ENCODE measurements at regions not wholly inside any gene's neighbourhood (a gene's known extent, or its start where the extent isn't known, plus 50 kb on each side); places are given as distances from the start of the nearest gene placed in this dataset.
"Not testable (repeated sequence)": the region's sequence is repeated elsewhere in the genome, so short reads cannot be mapped to it uniquely, and the experiment has no call there.

- Histone ChIP-seq H3K27me3 (ENCODE audit: control insufficient read depth, insufficient read depth, low read length) (no peaks in the 10 kb centered on the region), H3K9me3 (replicated peaks; ENCODE audit: low read length) (no peaks in the 10 kb centered on the region), H3K4me3 (ENCODE audit: low read length) (no peak overlapping the region), H3K4me1 (ENCODE audit: control insufficient read depth, insufficient read depth, low read length) (peaks cover 14% of the 10 kb centered on the region), H3K9ac (ENCODE audit: low read depth, low read length) (no peak overlapping the region), H3K36me3 (ENCODE audit: insufficient read depth, low read length) (no peaks in the 10 kb centered on the region), H3K4me2 (ENCODE audit: low read length) (no peak overlapping the region)
Measured at GRCh38 chr6:74574794-74575193, 631.1 kb downstream of the COL12A1 start.

- Histone ChIP-seq H3K4me1 (ENCODE audit: control insufficient read depth, insufficient read depth, low read length) (peaks cover 12% of the 10 kb centered on the region), H3K4me3 (ENCODE audit: low read length) (no peak overlapping the region), H3K27me3 (ENCODE audit: control insufficient read depth, insufficient read depth, low read length) (no peaks in the 10 kb centered on the region), H3K9me3 (replicated peaks; ENCODE audit: low read length) (no peaks in the 10 kb centered on the region), H3K4me2 (ENCODE audit: low read length) (no peak overlapping the region), H3K9ac (ENCODE audit: low read depth, low read length) (no peak overlapping the region), H3K36me3 (ENCODE audit: insufficient read depth, low read length) (no peaks in the 10 kb centered on the region)
Measured at GRCh38 chr6:74573613-74574012, 632.2 kb downstream of the COL12A1 start.

GRCh38 chr6:74570044-74570443 lies 635.8 kb downstream of the COL12A1 start:
- Histone ChIP-seq H3K4me1 (ENCODE audit: control insufficient read depth, insufficient read depth, low read length) (no peaks in the 10 kb centered on the region), H3K9ac (ENCODE audit: low read depth, low read length) (no peak overlapping the region), H3K36me3 (ENCODE audit: insufficient read depth, low read length) (no peaks in the 10 kb centered on the region)

GRCh38 chr6:74568861-74569260 lies 637.0 kb downstream of the COL12A1 start:
- H3K4me2 ChIP-seq (ENCODE audit: low read length): no peak overlapping the region
- H3K9me3 ChIP-seq (replicated peaks; ENCODE audit: low read length): no peaks in the 10 kb centered on the region
- no peak overlapping the region for H3K4me3 ChIP-seq (ENCODE audit: low read length)
- no peak overlapping the region for H3K9ac ChIP-seq (ENCODE audit: low read depth, low read length)
- H3K27me3 ChIP-seq (ENCODE audit: control insufficient read depth, insufficient read depth, low read length): no peaks in the 10 kb centered on the region
- H3K4me1 ChIP-seq (ENCODE audit: control insufficient read depth, insufficient read depth, low read length): no peaks in the 10 kb centered on the region
- H3K36me3 ChIP-seq (ENCODE audit: insufficient read depth, low read length): no peaks in the 10 kb centered on the region

More at GRCh38 chr6:74570044-74570443, 635.8 kb downstream of the COL12A1 start:
- H3K9me3 ChIP-seq (replicated peaks; ENCODE audit: low read length): no peaks in the 10 kb centered on the region
- no peak overlapping the region for H3K4me2 ChIP-seq (ENCODE audit: low read length)
- H3K27me3 ChIP-seq (ENCODE audit: control insufficient read depth, insufficient read depth, low read length): no peaks in the 10 kb centered on the region
- H3K4me3 ChIP-seq (ENCODE audit: low read length): no peak overlapping the region

GRCh38 chr6:74567923-74568290 lies 637.9 kb downstream of the COL12A1 start:
- not testable (repeated sequence) for H3K9me3 ChIP-seq (replicated peaks; ENCODE audit: low read length); H3K4me1 ChIP-seq (ENCODE audit: control insufficient read depth, insufficient read depth, low read length); H3K9ac ChIP-seq (ENCODE audit: low read depth, low read length); H3K4me3 ChIP-seq (ENCODE audit: low read length); H3K27me3 ChIP-seq (ENCODE audit: control insufficient read depth, insufficient read depth, low read length); H3K36me3 ChIP-seq (ENCODE audit: insufficient read depth, low read length); H3K4me2 ChIP-seq (ENCODE audit: low read length)

- no peak overlapping the region for H3K4me3 ChIP-seq (ENCODE audit: low read length)
- no peaks in the 10 kb centered on the region for H3K27me3 ChIP-seq (ENCODE audit: control insufficient read depth, insufficient read depth, low read length)
- H3K4me2 ChIP-seq (ENCODE audit: low read length): no peak overlapping the region
- no peak overlapping the region for H3K9ac ChIP-seq (ENCODE audit: low read depth, low read length)
- no peaks in the 10 kb centered on the region for H3K36me3 ChIP-seq (ENCODE audit: insufficient read depth, low read length)
- H3K4me1 ChIP-seq (ENCODE audit: control insufficient read depth, insufficient read depth, low read length): no peaks in the 10 kb centered on the region
- no peaks in the 10 kb centered on the region for H3K9me3 ChIP-seq (replicated peaks; ENCODE audit: low read length)
Measured at GRCh38 chr6:74567281-74567922, 638.5 kb downstream of the COL12A1 start.

GRCh38 chr6:74557236-74557635 lies 648.6 kb downstream of the COL12A1 start:
- no peak overlapping the region for H3K4me3 ChIP-seq (ENCODE audit: low read length)
- no peak overlapping the region for H3K9ac ChIP-seq (ENCODE audit: low read depth, low read length)
- H3K36me3 ChIP-seq (ENCODE audit: insufficient read depth, low read length): no peaks in the 10 kb centered on the region
- no peak overlapping the region for H3K4me2 ChIP-seq (ENCODE audit: low read length)
- no peaks in the 10 kb centered on the region for H3K9me3 ChIP-seq (replicated peaks; ENCODE audit: low read length)
- H3K4me1 ChIP-seq (ENCODE audit: control insufficient read depth, insufficient read depth, low read length): no peaks in the 10 kb centered on the region
- no peaks in the 10 kb centered on the region for H3K27me3 ChIP-seq (ENCODE audit: control insufficient read depth, insufficient read depth, low read length)

GRCh38 chr6:74554041-74554440 lies 651.8 kb downstream of the COL12A1 start:
- no peaks in the 10 kb centered on the region for H3K4me1 ChIP-seq (ENCODE audit: control insufficient read depth, insufficient read depth, low read length)
- H3K9me3 ChIP-seq (replicated peaks; ENCODE audit: low read length): no peaks in the 10 kb centered on the region
- no peak overlapping the region for H3K4me2 ChIP-seq (ENCODE audit: low read length)
- no peak overlapping the region for H3K4me3 ChIP-seq (ENCODE audit: low read length)
- no peaks in the 10 kb centered on the region for H3K36me3 ChIP-seq (ENCODE audit: insufficient read depth, low read length)
- H3K9ac ChIP-seq (ENCODE audit: low read depth, low read length): no peak overlapping the region
- H3K27me3 ChIP-seq (ENCODE audit: control insufficient read depth, insufficient read depth, low read length): no peaks in the 10 kb centered on the region

GRCh38 chr6:74551896-74552295 lies 654.0 kb downstream of the COL12A1 start:
- no peaks in the 10 kb centered on the region for H3K4me1 ChIP-seq (ENCODE audit: control insufficient read depth, insufficient read depth, low read length)
- no peaks in the 10 kb centered on the region for H3K9me3 ChIP-seq (replicated peaks; ENCODE audit: low read length)
- no peak overlapping the region for H3K9ac ChIP-seq (ENCODE audit: low read depth, low read length)
- H3K36me3 ChIP-seq (ENCODE audit: insufficient read depth, low read length): no peaks in the 10 kb centered on the region
- H3K27me3 ChIP-seq (ENCODE audit: control insufficient read depth, insufficient read depth, low read length): no peaks in the 10 kb centered on the region
- H3K4me2 ChIP-seq (ENCODE audit: low read length): no peak overlapping the region
- no peak overlapping the region for H3K4me3 ChIP-seq (ENCODE audit: low read length)

- Histone ChIP-seq H3K4me1 (ENCODE audit: control insufficient read depth, insufficient read depth, low read length) (no peaks in the 10 kb centered on the region), H3K4me3 (ENCODE audit: low read length) (no peak overlapping the region), H3K9ac (ENCODE audit: low read depth, low read length) (no peak overlapping the region)
Measured at GRCh38 chr6:74550821-74551220, 655.0 kb downstream of the COL12A1 start.

GRCh38 chr6:74549746-74550145 lies 656.1 kb downstream of the COL12A1 start:
- no peak overlapping the region for H3K4me3 ChIP-seq (ENCODE audit: low read length)
- no peaks in the 10 kb centered on the region for H3K36me3 ChIP-seq (ENCODE audit: insufficient read depth, low read length)
- no peaks in the 10 kb centered on the region for H3K27me3 ChIP-seq (ENCODE audit: control insufficient read depth, insufficient read depth, low read length)
- H3K9me3 ChIP-seq (replicated peaks; ENCODE audit: low read length): no peaks in the 10 kb centered on the region
- no peak overlapping the region for H3K9ac ChIP-seq (ENCODE audit: low read depth, low read length)
- H3K4me1 ChIP-seq (ENCODE audit: control insufficient read depth, insufficient read depth, low read length): no peaks in the 10 kb centered on the region
- no peak overlapping the region for H3K4me2 ChIP-seq (ENCODE audit: low read length)

More at GRCh38 chr6:74550821-74551220, 655.0 kb downstream of the COL12A1 start:
- H3K36me3 ChIP-seq (ENCODE audit: insufficient read depth, low read length): no peaks in the 10 kb centered on the region
- no peaks in the 10 kb centered on the region for H3K27me3 ChIP-seq (ENCODE audit: control insufficient read depth, insufficient read depth, low read length)
- H3K9me3 ChIP-seq (replicated peaks; ENCODE audit: low read length): no peaks in the 10 kb centered on the region
- no peak overlapping the region for H3K4me2 ChIP-seq (ENCODE audit: low read length)

- H3K9ac ChIP-seq (ENCODE audit: low read depth, low read length): no peak overlapping the region
- peaks cover 10% of the 10 kb centered on the region for H3K4me1 ChIP-seq (ENCODE audit: control insufficient read depth, insufficient read depth, low read length)
- H3K27me3 ChIP-seq (ENCODE audit: control insufficient read depth, insufficient read depth, low read length): no peaks in the 10 kb centered on the region
- no peaks in the 10 kb centered on the region for H3K36me3 ChIP-seq (ENCODE audit: insufficient read depth, low read length)
- no peak overlapping the region for H3K4me2 ChIP-seq (ENCODE audit: low read length)
- H3K9me3 ChIP-seq (replicated peaks; ENCODE audit: low read length): no peaks in the 10 kb centered on the region
- no peak overlapping the region for H3K4me3 ChIP-seq (ENCODE audit: low read length)
Measured at GRCh38 chr6:74534465-74535211, 671.2 kb downstream of the COL12A1 start.
